ENCODE measurements at regions not wholly inside any gene's neighbourhood (a gene's known extent, or its start where the extent isn't known, plus 50 kb on each side); places are given as distances from the start of the nearest gene placed in this dataset.
"Not testable (repeated sequence)": the region's sequence is repeated elsewhere in the genome, so short reads cannot be mapped to it uniquely, and the experiment has no call there.

DNA sequence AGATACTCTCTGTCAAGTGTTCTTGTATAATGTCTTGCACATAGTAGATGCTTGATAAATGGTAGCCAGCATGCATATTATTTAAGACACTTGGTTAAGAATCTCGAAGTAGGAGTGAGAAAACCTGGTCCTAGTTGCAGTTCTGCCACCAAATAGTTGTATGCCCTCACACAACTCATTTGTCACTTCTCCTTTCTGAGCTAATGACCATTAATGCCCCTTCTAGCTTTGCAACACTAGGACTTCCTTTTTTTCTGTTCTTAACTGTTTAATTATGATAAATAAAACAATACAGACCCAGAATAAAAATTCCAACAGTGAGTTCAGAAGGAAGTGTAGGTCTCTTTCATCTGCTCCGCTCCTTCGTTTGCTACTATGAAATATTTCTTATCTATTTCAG lies 453.6 kb downstream of the TMEM135 start:
- DNase-seq (ENCODE audit: extremely low read depth in 1 of 2, low read depth in 1 of 2): no peak

- no peak for DNase-seq (ENCODE audit: extremely low read depth in 1 of 2, low read depth in 1 of 2)
Observed at GRCh38 chr11:87490671-87491070, 452.9 kb downstream of the TMEM135 start.

- no peak for DNase-seq (ENCODE audit: extremely low read depth in 1 of 2, low read depth in 1 of 2)
Observed at GRCh38 chr11:87484566-87484965, 446.8 kb downstream of the TMEM135 start.

DNA sequence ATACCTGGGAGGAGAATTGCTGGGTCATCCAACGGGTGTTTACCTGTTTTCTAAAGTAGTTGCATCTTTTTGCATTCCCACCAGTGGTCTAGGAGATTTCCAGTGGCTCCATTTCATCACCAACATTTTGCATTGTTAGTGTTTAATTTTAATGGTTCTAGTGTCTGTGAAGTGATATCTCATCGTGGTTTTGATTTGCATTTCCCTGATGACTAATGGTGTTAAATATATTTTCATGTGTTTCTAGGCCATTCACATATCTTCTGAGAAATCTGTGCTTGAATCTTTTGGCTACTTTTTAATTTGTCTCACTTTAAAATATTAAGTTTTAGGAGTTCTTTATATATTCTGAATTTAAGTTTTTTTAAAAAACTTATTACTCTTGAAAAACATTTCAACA lies 439.6 kb downstream of the TMEM135 start:
- no peak for DNase-seq (ENCODE audit: extremely low read depth in 1 of 2, low read depth in 1 of 2)

GRCh38 chr11:87473174-87473573 lies 435.4 kb downstream of the TMEM135 start:
- DNase-seq (ENCODE audit: extremely low read depth in 1 of 2, low read depth in 1 of 2): no peak

DNA sequence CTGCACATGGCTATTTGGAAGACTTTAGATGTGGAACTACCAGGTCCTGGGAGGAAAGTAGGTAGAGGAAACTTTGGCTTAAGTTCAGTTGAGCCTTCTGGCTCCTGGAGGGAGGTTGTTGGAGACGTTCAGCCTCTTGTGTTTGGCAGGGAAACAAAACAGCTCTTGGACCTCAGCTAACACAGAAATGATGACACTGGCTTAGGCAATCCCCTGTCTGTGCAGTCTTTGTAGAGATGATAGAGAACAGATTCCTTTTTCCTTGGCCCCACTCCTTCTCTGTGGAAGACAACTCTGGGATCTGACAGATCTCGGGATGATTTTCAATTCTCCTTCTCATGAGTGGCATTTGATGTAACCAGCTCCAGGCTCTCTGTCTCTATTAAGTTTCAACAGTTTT lies 428.5 kb downstream of the TMEM135 start:
- DNase-seq (ENCODE audit: extremely low read depth in 1 of 2, low read depth in 1 of 2): no peak

GRCh38 chr11:87465716-87466115 lies 428.0 kb downstream of the TMEM135 start:
- no peak for DNase-seq (ENCODE audit: extremely low read depth in 1 of 2, low read depth in 1 of 2)

DNA sequence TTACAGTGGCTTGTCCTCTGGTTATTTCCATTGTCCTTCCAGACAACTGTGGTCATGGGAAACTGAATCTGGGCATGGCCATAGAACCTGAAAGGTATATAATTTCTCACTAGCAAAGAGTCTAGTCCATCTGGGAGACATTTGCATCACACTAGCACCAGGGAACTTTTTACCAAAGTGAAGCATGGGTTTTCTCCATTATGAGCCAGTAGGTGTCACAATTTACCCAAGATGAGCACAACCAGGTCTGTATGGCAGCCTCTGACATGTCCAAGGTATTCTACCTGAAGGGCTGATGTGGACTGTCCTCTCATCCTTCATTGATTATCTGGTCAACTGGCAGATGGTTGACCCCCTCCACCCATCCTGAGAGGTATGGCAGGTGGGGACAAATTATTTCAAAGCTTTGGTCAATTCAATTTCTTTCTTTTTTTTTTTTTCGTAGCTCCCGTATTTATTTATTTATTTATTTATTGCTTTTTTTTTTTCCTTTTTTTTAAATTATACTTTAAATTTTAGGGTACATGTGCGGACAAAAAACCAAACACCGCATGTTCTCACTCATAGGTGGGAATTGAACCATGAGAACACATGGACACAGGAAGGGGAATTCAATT lies 425.9 kb downstream of the TMEM135 start:
- DNase-seq (ENCODE audit: extremely low read depth in 1 of 2, low read depth in 1 of 2): no peak

GRCh38 chr11:87462171-87462570 lies 424.4 kb downstream of the TMEM135 start:
- DNase-seq (ENCODE audit: extremely low read depth in 1 of 2, low read depth in 1 of 2): no peak

GRCh38 chr11:87460842-87461637 lies 423.3 kb downstream of the TMEM135 start:
- no peak for DNase-seq (ENCODE audit: extremely low read depth in 1 of 2, low read depth in 1 of 2)

GRCh38 chr11:87460279-87460678 lies 422.5 kb downstream of the TMEM135 start:
- no peak for DNase-seq (ENCODE audit: extremely low read depth in 1 of 2, low read depth in 1 of 2)

DNA sequence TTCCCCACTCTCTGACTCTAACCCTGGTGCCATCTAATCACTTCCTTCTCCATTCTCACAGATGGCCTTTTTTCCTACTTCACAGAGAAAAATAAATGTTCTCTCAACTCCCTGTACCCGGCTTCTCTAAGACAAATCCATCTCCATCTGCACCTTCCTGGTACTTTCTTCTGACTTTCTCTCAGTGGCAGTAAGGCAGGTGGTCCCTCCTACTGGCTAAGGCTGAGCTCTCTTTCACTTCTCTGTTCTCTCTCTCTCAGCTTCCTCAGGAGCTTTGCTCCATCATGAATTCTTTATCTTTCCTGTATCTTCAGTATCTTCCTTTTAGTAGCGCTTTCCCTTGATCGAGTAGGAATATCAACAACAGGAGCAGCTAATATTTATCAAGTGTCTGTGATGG lies 421.6 kb downstream of the TMEM135 start:
- no peak for DNase-seq (ENCODE audit: extremely low read depth in 1 of 2, low read depth in 1 of 2)

DNA sequence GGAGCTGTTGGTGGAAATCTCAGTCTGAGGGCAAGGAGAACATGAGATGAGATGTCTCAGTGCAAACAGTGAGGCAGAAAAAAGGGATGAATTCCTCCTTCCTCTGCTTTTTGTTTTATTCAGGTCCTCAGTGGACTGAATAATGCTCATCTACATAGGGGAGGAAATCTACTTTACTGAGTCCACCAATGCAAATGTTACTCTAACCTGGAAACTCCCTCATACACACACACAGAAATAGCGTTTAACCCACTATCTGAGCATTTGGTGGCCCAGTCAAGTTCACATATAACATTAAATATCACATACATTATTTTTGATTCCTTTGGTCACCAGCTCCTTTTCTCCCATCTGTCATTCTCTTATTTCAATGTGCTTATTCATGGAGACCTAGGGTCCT lies 418.8 kb downstream of the TMEM135 start:
- no peak for DNase-seq (ENCODE audit: extremely low read depth in 1 of 2, low read depth in 1 of 2)

- DNase-seq (ENCODE audit: extremely low read depth in 1 of 2, low read depth in 1 of 2): no peak
Observed at GRCh38 chr11:87455180-87455579, 417.4 kb downstream of the TMEM135 start.

GRCh38 chr11:87454241-87454640 lies 416.5 kb downstream of the TMEM135 start:
- no peak for DNase-seq (ENCODE audit: extremely low read depth in 1 of 2, low read depth in 1 of 2)

- no peak for DNase-seq (ENCODE audit: extremely low read depth in 1 of 2, low read depth in 1 of 2)
Observed at GRCh38 chr11:87453531-87454089, 415.9 kb downstream of the TMEM135 start.

GRCh38 chr11:87452025-87452424 lies 414.3 kb downstream of the TMEM135 start:
- not testable (repeated sequence) for DNase-seq (ENCODE audit: extremely low read depth in 1 of 2, low read depth in 1 of 2)

DNA sequence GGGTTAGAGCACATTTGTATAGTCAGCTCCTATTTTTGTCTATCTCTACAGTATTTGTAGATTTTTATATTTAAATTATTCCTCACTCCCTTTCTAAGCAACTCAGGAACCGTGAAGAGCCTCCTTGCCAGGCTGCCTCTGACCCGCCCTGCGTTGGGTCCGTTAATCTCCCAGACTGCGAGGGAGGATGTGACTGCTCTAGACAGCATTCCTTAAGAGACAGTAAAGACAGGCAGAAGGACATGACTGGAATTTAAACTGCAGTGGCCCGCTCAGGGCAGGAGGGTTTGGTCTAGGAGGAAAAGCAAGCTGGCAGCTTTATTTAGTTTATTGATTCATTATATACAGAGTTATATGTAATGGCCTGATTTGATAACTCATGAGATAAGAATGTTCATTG lies 413.7 kb downstream of the TMEM135 start:
- DNase-seq (ENCODE audit: extremely low read depth in 1 of 2, low read depth in 1 of 2): no peak

GRCh38 chr11:87447606-87448005 lies 409.9 kb downstream of the TMEM135 start:
- no peak for DNase-seq (ENCODE audit: extremely low read depth in 1 of 2, low read depth in 1 of 2)

GRCh38 chr11:87444993-87445392 lies 407.3 kb downstream of the TMEM135 start:
- no peak for DNase-seq (ENCODE audit: extremely low read depth in 1 of 2, low read depth in 1 of 2)

DNA sequence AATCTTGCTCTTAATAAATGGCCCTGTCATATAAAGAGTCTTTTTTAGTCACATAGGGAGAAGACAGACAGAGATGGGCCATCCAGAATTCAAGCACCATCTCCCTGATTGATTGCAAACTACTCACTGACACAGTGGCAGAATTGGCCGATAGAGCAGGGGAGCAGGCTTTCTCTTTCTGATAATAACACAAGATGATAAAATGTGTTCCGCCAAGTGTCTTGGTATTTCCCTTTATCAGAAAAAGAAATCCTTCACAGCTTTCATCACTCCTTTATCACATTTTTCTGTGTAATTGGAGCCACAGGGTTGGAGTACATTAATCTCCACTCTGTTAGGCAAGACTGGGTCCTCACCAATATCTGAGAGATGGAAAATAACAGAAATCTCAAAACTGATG lies 406.0 kb downstream of the TMEM135 start:
- no peak for DNase-seq (ENCODE audit: extremely low read depth in 1 of 2, low read depth in 1 of 2)

DNA sequence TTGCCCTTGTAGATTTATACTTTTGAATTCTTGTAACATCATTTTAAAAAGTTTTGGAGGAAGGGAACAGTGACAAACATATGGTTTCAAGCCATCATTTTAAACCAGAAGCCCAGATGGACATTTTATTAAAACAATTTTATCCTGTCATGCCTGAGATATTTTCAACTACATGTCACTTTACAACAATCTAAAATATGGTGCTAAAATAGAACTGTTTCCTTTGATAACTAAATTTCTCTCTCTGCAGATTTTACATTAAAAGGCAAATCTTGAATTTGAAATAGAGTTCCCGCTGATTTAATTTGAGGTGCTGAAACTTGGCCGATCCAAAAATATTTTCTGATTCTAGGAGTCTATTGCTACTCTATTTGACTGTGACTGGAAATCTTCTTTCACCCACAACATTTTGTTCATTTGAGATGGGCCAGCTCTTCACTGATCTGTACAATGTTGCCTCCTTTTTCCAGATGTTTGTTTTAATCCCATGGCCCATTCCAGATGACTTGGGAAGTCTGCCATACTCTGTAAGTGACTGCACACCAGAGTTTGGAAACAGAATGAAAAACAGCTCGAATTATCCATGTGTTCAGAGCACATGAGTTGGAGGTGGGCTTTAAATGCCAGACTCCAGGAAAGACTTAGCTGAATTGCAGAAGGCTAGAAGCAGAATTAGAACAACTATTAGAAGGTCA lies 402.5 kb downstream of the TMEM135 start:
- DNase-seq (ENCODE audit: extremely low read depth in 1 of 2, low read depth in 1 of 2): no peak

Measured in stimulated activated CD8-positive, alpha-beta memory T cell treated with anti-CD3 and anti-CD28 coated beads, Interleukin-7, amount 100 ng/mL, for 48 hours (primary cell).